ENCODE measurements at regions not wholly inside any gene's neighbourhood (a gene's known extent, or its start where the extent isn't known, plus 50 kb on each side); places are given as distances from the start of the nearest gene placed in this dataset.

DNA sequence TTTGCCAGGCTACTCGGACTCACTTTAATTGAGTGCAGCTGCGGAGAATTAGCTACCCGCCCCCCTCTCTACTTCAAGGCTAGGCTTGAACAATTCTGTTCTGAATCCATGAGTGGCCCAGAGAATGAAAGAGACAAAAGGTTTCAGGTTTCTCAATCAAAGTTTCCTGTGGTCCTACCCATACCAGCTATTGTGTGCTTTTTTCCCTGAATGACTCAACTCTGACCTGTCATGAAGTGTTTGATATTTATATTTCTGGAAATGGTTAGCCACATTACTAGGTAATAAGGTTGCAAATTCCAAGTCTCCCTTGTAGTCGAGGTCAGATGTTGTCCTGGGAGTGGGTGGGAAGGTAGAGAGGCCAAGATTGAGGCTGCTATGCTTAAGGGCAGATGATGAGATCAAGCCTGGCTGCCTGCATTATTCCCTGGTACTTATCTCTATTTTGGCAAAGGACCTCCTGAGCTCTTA lies 392.7 kb upstream of the TBL1XR1 start:
- DNase-seq (ENCODE audit: low read depth): peak; percentile 97
- no peak overlapping the region for H3K4me3 ChIP-seq (ENCODE audit: low read length)
- TF ChIP-seq, protein P1, sequence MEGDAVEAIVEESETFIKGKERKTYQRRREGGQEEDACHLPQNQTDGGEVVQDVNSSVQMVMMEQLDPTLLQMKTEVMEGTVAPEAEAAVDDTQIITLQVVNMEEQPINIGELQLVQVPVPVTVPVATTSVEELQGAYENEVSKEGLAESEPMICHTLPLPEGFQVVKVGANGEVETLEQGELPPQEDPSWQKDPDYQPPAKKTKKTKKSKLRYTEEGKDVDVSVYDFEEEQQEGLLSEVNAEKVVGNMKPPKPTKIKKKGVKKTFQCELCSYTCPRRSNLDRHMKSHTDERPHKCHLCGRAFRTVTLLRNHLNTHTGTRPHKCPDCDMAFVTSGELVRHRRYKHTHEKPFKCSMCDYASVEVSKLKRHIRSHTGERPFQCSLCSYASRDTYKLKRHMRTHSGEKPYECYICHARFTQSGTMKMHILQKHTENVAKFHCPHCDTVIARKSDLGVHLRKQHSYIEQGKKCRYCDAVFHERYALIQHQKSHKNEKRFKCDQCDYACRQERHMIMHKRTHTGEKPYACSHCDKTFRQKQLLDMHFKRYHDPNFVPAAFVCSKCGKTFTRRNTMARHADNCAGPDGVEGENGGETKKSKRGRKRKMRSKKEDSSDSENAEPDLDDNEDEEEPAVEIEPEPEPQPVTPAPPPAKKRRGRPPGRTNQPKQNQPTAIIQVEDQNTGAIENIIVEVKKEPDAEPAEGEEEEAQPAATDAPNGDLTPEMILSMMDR (conservative IDR thresholded peaks at IDR 0.05; ENCODE audit: low read length): no peak

DNA sequence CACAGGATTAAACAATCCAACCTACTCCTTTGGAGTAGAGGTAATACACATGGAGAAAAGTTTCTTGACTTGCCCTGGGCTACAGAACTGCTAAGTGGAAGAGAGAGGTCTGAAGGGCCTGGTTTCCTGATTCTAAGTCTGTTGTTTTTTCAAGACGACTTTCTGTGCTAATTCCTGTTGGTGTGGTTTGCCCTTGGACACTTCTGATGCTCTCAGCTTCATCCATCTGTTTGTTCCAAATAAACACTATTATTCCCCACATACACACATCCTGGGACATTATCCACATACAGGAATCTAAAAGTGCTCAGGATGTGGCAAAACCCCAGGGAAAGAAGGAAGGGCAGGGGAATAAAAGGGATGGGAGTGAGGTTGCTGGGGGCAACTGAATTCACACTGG lies 393.5 kb upstream of the TBL1XR1 start:
- H3K4me3 ChIP-seq (ENCODE audit: low read length): no peak overlapping the region
- DNase-seq (ENCODE audit: low read depth): no peak
- TF ChIP-seq, protein P1 (conservative IDR thresholded peaks at IDR 0.05; ENCODE audit: low read length): no peak

- TF ChIP-seq, protein P1 (conservative IDR thresholded peaks at IDR 0.05; ENCODE audit: low read length): no peak
- H3K4me3 ChIP-seq (ENCODE audit: low read length): no peak overlapping the region
- DNase-seq (ENCODE audit: low read depth): peak; percentile 58
Measured at GRCh38 chr3:177591379-177591778, 394.1 kb upstream of the TBL1XR1 start.

GRCh38 chr3:177594096-177594495 lies 396.8 kb upstream of the TBL1XR1 start:
- no peak for DNase-seq (ENCODE audit: low read depth)
- TF ChIP-seq, protein P1 (conservative IDR thresholded peaks at IDR 0.05; ENCODE audit: low read length): no peak

DNA sequence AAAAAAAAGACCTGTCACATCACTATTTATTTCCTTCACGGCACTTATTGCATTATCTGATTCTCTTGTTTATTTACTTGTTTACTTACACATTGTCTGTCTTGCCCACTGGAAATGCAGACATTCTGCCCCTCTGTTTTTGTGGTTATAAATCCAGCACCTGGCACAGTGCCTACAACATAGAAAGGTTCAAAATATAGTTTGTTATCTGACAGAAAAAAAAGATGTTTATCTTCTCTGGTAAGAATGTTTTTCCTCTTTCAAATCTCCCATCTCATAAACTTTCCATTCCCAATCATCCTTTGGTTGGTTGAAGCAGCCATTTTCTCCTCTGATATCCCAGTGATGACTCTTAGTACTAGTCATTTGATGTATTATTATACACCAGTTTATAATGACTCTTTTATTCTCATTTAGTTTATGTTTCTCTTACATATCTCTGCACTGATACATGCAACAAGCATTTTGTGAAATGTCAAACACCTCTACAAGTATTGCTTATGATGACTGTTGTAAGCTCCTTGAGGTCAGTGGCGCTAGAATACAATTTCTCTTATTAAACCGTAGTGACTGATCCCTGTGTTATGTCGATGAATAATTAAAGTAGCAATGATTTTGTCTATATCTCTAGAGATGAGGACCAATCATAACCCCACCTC lies 398.4 kb upstream of the TBL1XR1 start:
- no peak overlapping the region for H3K4me3 ChIP-seq (ENCODE audit: low read length)
- TF ChIP-seq, protein P1 (conservative IDR thresholded peaks at IDR 0.05; ENCODE audit: low read length): no peak
- no peak for DNase-seq (ENCODE audit: low read depth)

More at GRCh38 chr3:177594096-177594495, 396.8 kb upstream of the TBL1XR1 start:
- no peak overlapping the region for H3K4me3 ChIP-seq (ENCODE audit: low read length)

- no peak overlapping the region for H3K4me3 ChIP-seq (ENCODE audit: low read length)
- TF ChIP-seq, protein P1 (conservative IDR thresholded peaks at IDR 0.05; ENCODE audit: low read length): no peak
- no peak for DNase-seq (ENCODE audit: low read depth)
Measured at GRCh38 chr3:177596248-177596815, 399.1 kb upstream of the TBL1XR1 start.

GRCh38 chr3:177596816-177597271 lies 399.6 kb upstream of the TBL1XR1 start:
- peak; percentile 80 for DNase-seq (ENCODE audit: low read depth)
- TF ChIP-seq, protein P1 (conservative IDR thresholded peaks at IDR 0.05; ENCODE audit: low read length): no peak
- H3K4me3 ChIP-seq (ENCODE audit: low read length): no peak overlapping the region

Data from AG10803 (cell line).